ENCODE measurements at regions not wholly inside any gene's neighbourhood (a gene's known extent, or its start where the extent isn't known, plus 50 kb on each side); places are given as distances from the start of the nearest gene placed in this dataset.

DNA sequence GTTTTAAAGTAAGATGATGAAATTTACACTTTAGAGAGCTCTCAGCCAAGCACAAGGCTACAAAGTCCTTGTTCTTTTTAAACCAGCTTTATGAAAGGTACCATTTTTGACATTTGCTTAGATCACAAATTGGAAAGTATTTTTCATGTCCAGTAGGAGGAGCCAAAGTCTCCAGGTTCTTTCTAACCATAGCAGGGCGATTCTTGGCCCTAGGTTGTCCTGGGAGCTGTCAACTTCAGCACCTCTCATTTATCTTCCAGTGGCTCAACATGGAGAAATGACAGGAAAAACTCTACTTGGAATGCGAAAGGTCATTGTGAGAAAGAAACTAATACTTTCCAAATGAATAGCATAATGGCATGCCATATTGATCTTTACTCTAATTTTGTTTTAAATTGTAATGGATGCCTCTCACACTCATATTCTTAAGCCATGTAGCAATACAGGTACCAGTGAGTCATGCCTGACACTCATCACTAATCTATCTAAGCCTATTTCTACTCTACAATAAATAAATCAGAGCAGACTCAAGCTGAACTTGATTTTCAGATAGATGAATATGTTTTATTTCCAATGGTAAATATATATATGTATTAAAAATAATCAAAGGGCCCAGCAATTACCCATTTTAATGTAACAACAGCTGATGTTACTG is 919.1 kb upstream of the EEF2KMT start:
- no peak for DNase-seq (ENCODE audit: low read depth, low spot score)
- no peak overlapping the region for H3K27ac ChIP-seq

DNA sequence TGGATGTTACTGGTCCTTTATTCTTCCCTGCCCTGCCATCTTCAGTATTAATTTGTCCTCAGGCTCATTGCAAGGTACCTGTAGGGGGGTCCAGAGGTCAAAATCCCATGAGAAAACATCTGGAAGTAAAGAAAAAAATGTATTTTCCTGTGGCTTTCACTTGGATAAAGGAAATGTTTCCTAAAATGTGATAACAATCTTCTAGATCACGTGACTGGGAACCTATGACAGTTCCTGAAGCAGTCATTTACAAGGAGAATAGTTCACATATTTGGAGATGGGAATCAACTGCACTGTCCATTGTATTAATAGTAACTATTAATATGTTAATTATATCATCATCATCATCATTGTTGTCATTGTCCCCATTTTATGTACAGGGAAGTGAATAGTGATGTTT is 915.1 kb upstream of the EEF2KMT start:
- H3K27ac ChIP-seq: no peak overlapping the region
- DNase-seq (ENCODE audit: low read depth, low spot score): no peak

- DNase-seq (ENCODE audit: low read depth, low spot score): no peak
- no peak overlapping the region for H3K27ac ChIP-seq
These were observed 911.6 kb upstream of the EEF2KMT start for GRCh38 chr16:6009151-6009550.

DNA sequence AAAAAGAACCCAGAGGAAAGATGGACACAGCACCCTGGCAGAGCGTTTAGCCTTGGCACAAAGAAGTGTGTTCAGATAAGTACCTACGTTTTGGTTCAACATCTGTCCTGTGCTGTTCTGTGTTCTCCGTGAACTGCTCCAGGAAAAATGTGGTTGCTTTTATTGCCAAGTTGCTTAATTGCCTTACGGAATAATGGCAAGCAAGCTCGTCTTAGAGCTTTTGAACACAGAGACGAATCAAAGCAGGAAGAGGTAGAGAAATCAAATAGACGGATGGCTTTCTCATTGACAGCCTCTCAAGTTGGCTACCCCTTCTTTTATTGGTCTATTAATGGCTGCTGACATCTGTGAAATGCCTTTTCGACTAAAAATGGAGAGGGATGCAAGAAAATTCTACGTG is 911.1 kb upstream of the EEF2KMT start:
- DNase-seq (ENCODE audit: low read depth, low spot score): no peak
- no peak overlapping the region for H3K27ac ChIP-seq

- DNase-seq (ENCODE audit: low read depth, low spot score): no peak
- H3K27ac ChIP-seq: no peak overlapping the region
These were observed 895.8 kb upstream of the EEF2KMT start for GRCh38 chr16:5993356-5993755.

- DNase-seq (ENCODE audit: low read depth, low spot score): no peak
- H3K27ac ChIP-seq: no peak overlapping the region
These were observed 885.4 kb upstream of the EEF2KMT start for GRCh38 chr16:5982979-5983378.

- H3K27ac ChIP-seq: no peak overlapping the region
- no peak for DNase-seq (ENCODE audit: low read depth, low spot score)
These were observed 882.4 kb upstream of the EEF2KMT start for GRCh38 chr16:5979905-5980550.

GRCh38 chr16:5977329-5977728 is 879.7 kb upstream of the EEF2KMT start:
- no peak overlapping the region for H3K27ac ChIP-seq
- DNase-seq (ENCODE audit: low read depth, low spot score): no peak

GRCh38 chr16:5972747-5973146 is 875.2 kb upstream of the EEF2KMT start:
- no peak for DNase-seq (ENCODE audit: low read depth, low spot score)

DNA sequence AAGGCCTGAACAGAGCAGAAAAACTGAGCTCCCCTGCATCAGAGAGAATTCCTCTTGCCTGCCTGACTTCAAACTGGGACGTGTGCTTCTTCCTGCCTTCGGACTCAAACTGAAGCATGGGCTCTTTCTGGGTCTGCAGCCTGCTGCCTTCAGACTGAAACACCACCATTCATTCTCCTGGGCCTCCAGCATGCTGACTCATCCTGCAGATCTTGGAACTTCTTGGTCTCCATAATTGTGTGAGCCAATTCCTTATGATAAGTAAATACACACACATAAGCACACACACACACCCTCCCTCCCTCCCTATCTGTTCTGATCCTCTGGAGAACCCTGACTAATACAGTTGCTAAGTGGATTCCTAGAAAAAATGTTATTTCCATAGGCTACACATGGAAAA is 874.3 kb upstream of the EEF2KMT start:
- H3K27ac ChIP-seq: no peak overlapping the region
- DNase-seq (ENCODE audit: low read depth, low spot score): no peak

More at GRCh38 chr16:5972747-5973146, 875.2 kb upstream of the EEF2KMT start:
- H3K27ac ChIP-seq: no peak overlapping the region

DNA sequence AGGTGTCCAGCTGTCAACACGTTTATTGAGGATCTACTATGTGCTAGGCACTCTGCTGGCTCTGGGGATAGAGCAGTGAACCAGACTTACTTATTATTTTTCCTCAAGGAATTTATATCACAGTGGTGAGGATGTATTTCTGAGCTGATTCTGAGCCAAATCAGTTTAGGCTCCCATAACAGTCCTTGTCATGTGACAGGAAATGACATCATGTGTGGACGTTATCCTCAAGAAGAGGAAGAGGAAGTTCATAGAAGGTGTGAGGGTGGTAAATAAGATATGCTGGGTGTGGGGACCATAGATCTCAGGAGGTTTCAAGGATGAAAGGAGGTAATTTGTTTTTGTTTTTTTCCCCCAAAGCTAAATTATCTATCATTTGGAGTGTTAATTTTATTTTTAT is 873.5 kb upstream of the EEF2KMT start:
- H3K27ac ChIP-seq: no peak overlapping the region
- DNase-seq (ENCODE audit: low read depth, low spot score): no peak

DNA sequence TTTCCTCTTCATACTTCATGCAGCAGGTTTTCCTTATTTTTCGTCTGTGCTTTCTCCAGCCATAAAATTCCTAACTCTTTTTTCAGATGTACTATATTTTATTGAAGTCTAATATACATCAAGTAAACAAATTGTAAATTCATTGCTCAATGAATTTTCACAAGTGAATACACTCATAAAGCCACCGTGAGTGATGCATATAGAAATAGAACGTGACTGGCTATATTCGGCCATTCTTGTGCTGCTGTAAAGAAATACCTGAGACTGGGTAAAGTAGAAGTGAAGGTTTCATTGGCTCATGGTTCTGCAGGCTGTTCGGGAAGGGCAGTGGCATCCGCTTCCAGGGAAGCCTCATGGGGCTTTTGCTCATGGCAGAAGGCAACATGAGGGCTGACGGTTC is 868.4 kb upstream of the EEF2KMT start:
- no peak overlapping the region for H3K27ac ChIP-seq
- no peak for DNase-seq (ENCODE audit: low read depth, low spot score)

- DNase-seq (ENCODE audit: low read depth, low spot score): no peak
- H3K27ac ChIP-seq: no peak overlapping the region
These were observed 867.7 kb upstream of the EEF2KMT start for GRCh38 chr16:5965321-5965720.

GRCh38 chr16:5951486-5951885 is 853.9 kb upstream of the EEF2KMT start:
- DNase-seq (ENCODE audit: low read depth, low spot score): no peak
- H3K27ac ChIP-seq: no peak overlapping the region

- no peak for DNase-seq (ENCODE audit: low read depth, low spot score)
These were observed 847.4 kb upstream of the EEF2KMT start for GRCh38 chr16:5944971-5945370.

DNA sequence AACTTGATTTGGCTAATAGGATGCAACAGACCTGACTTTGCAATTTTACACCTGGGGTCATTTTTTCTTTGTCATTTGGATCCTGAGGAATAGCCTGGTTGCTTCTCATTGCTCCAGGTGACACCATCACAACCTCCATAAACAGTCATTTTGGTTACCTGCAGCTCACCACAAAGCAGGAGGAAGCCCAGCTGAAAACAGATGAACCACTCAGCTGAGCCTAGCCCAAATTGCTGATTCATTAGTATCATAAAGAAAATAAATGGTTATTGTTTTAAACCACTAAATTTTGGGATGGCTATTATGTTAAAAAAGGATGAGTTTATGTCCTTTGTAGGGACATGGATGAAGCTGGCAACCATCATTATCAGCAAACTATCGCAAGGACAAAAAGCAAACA is 841.0 kb upstream of the EEF2KMT start:
- no peak overlapping the region for H3K27ac ChIP-seq
- DNase-seq (ENCODE audit: low read depth, low spot score): no peak

More at GRCh38 chr16:5944971-5945370, 847.4 kb upstream of the EEF2KMT start:
- H3K27ac ChIP-seq: no peak overlapping the region

DNA sequence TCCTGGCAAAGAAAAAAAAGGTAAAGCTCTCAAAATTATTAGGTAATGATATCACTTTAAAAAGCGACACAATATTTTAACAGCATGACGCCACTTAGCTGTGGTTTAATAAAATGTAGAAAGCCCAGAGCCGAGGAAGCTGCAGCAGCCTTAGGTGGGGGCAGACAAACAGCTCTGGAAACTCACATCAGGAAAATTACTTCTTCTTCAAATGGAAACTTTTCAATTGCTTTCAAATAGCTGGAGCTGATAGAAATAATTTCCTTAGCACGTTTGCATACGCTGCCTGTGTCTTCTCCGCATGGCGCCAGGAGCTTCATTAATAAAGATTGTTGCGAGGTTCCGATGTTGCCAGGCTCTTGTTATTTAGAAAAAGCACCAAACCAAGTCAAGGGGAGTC is 835.3 kb upstream of the EEF2KMT start:
- no peak for DNase-seq (ENCODE audit: low read depth, low spot score)

DNA sequence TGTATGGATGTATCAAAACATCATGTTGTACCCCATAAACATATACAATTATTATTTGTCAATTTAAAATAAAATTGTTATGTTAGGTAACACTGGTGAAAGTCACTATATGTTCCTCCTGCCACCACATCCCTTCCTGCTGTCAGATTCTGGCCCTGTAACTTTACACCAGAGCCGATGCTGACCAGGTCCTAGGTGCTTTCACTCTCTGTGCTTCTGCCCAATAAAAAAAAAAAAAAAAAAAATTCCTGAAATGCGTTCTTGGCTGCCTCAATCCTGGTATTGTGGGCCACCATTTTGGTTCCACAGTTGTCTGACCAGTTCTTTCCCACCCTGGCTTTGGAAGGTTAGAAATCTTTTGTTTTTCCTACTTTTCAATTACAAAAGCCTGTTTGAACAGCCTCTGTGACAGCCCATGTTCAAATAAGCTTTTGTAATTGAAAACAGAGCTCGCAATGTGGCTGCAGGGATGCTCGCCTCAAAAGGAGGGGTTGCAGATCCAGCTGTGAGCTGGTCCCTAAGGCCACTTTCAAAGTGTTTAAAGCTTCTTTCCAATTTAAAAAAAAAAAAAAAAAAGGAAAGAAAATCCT is 831.0 kb upstream of the EEF2KMT start:
- H3K27ac ChIP-seq: no peak overlapping the region
- DNase-seq (ENCODE audit: low read depth, low spot score): no peak

More for the DNA sequence above, 835.3 kb upstream of the EEF2KMT start:
- H3K27ac ChIP-seq: no peak overlapping the region

DNA sequence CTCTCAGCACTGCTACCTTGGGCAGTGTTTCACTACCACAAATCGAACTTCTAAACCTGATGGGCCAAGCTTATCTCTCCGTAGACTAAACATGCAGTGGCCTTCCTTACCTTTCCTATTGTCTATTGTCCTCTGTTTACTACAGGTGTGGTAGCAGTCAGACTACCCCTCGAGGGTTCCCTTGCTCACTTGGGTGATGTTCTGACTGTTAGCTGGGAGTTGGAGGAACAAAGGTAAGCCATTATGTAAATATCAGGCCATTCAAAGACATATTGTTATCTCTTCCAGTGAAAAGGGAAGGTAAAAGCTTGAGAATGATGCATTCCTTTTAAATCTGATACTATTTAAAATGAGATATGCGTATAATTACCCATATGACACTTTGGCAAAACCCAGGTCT is 828.3 kb upstream of the EEF2KMT start:
- DNase-seq (ENCODE audit: low read depth, low spot score): no peak
- no peak overlapping the region for H3K27ac ChIP-seq

DNA sequence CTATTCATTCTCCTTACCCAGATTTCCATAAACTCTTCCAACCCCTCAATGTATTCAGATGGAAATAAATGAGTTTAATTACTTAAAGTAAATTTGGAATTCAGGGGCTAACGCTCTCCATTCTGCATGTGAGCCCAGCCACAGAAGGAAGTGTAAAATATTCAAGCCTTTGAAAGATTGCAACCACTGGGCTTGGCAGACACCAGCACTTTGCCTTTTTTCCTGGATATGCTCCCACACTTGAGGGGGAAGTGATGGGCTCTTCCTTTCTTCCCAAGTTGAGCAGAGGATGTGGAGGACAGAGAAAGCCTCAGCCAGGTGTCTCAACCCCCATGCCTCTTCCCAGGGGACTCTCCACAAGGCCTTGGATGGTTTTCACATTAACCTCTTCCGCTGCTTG is 825.1 kb upstream of the EEF2KMT start:
- no peak overlapping the region for H3K27ac ChIP-seq

DNA sequence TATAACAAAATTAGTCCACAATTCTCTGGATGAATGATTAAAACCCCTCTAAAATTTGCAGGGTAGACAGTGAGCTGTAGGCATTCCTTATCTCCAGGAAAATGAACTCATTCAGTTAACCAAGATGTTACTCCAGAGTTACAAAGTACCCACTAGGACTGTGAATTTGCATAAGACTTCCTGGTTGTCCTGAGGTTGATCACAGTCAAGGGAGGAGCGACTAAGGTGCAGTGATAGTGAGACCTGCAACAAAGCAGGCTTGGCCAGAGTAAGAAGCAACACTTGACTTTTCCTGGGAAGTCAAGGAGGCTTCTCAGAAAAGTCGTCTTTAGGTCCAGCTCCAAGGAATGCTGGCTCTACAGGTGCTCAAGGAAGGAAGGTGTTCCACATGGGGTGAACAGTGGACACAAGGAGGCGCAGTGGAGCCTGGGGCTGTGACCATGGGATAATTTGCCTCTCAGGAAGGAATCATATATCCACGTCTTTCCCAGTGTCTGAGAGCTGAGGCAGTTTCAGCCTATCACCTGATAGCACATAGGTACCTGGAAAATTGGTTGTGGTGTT is 821.1 kb upstream of the EEF2KMT start:
- DNase-seq (ENCODE audit: low read depth, low spot score): no peak
- H3K27ac ChIP-seq: no peak overlapping the region

More for the DNA sequence above, 825.1 kb upstream of the EEF2KMT start:
- DNase-seq (ENCODE audit: low read depth, low spot score): no peak
